ENCODE measurements at regions not wholly inside any gene's neighbourhood (a gene's known extent, or its start where the extent isn't known, plus 50 kb on each side); places are given as distances from the start of the nearest gene placed in this dataset.

GRCh38 chr9:29556317-29556716 lies 1983.0 kb upstream of the C9orf72 start:
- no peak overlapping the region for H3K27ac ChIP-seq

GRCh38 chr9:29556746-29557145 lies 1983.5 kb upstream of the C9orf72 start:
- no peak for TF ChIP-seq POLR2A (IDR thresholded peaks at IDR 0.05)
- TF ChIP-seq, protein P1, sequence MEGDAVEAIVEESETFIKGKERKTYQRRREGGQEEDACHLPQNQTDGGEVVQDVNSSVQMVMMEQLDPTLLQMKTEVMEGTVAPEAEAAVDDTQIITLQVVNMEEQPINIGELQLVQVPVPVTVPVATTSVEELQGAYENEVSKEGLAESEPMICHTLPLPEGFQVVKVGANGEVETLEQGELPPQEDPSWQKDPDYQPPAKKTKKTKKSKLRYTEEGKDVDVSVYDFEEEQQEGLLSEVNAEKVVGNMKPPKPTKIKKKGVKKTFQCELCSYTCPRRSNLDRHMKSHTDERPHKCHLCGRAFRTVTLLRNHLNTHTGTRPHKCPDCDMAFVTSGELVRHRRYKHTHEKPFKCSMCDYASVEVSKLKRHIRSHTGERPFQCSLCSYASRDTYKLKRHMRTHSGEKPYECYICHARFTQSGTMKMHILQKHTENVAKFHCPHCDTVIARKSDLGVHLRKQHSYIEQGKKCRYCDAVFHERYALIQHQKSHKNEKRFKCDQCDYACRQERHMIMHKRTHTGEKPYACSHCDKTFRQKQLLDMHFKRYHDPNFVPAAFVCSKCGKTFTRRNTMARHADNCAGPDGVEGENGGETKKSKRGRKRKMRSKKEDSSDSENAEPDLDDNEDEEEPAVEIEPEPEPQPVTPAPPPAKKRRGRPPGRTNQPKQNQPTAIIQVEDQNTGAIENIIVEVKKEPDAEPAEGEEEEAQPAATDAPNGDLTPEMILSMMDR (IDR thresholded peaks at IDR 0.05): no peak
- Histone ChIP-seq H3K27ac (no peak overlapping the region), H3K4me3 (no peak overlapping the region), H3K27me3 (no peaks in the 10 kb centered on the region), H3K36me3 (ENCODE audit: low read depth, missing control alignments) (no peaks in the 10 kb centered on the region), H3K4me1 (no peaks in the 10 kb centered on the region), H3K9me3 (no peaks in the 10 kb centered on the region)
- intact Hi-C loops (cut with DNase I; ENCODE audit: low total_unique reads): no loop called here
- DNase-seq: no peak
- WGBS, 2 donors: 77 to 91% methylated on average over 2 of the region's 2 CpGs

More at GRCh38 chr9:29556317-29556716, 1983.0 kb upstream of the C9orf72 start:
- Histone ChIP-seq H3K4me3 (no peak overlapping the region), H3K36me3 (ENCODE audit: low read depth, missing control alignments) (no peaks in the 10 kb centered on the region), H3K4me1 (no peaks in the 10 kb centered on the region), H3K9me3 (no peaks in the 10 kb centered on the region), H3K27me3 (no peaks in the 10 kb centered on the region)
- intact Hi-C loops (cut with DNase I; ENCODE audit: low total_unique reads): no loop called here
- TF ChIP-seq, protein P1 (IDR thresholded peaks at IDR 0.05): no peak
- TF ChIP-seq POLR2A (IDR thresholded peaks at IDR 0.05): no peak
- DNase-seq: no peak
- WGBS, 2 donors: 38 to 64% methylated on average over 3 of the region's 3 CpGs

- Histone ChIP-seq H3K9me3 (no peaks in the 10 kb centered on the region), H3K27me3 (no peaks in the 10 kb centered on the region), H3K4me3 (no peak overlapping the region), H3K36me3 (ENCODE audit: low read depth, missing control alignments) (no peaks in the 10 kb centered on the region), H3K4me1 (no peaks in the 10 kb centered on the region), H3K27ac (no peak overlapping the region)
- intact Hi-C loops (cut with DNase I; ENCODE audit: low total_unique reads): no loop called here
- 22 to 29% methylated on average over 1 of the region's 1 CpG for WGBS, 2 donors
- TF ChIP-seq, protein P1 (IDR thresholded peaks at IDR 0.05): no peak
- no peak for TF ChIP-seq POLR2A (IDR thresholded peaks at IDR 0.05)
- no peak for DNase-seq
Measured at GRCh38 chr9:29564564-29564963, 1991.3 kb upstream of the C9orf72 start.

DNA sequence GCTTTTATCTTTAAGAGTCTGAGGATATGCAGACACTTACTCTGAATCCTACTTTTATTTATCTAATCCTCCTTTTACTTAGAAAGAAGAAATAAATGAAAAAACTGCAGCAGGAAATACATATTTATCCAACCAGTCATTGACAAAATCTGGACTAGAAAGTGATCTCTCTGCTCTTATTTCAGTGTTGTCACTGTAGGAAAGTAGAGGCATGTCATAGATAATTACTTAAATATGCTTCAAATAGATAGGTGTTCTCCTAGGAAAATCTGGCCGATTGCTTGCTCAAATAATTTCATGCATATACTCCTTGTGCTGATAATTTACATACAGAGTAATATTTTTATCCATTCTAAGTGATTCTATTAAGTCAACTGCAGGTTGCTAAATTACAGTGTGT lies 2001.9 kb upstream of the C9orf72 start:
- Histone ChIP-seq H3K4me1 (no peaks in the 10 kb centered on the region), H3K27ac (no peak overlapping the region), H3K9me3 (no peaks in the 10 kb centered on the region), H3K27me3 (no peaks in the 10 kb centered on the region), H3K36me3 (ENCODE audit: low read depth, missing control alignments) (no peaks in the 10 kb centered on the region), H3K4me3 (no peak overlapping the region)
- intact Hi-C loops (cut with DNase I; ENCODE audit: low total_unique reads): no loop called here
- DNase-seq: no peak
- 35 to 65% methylated on average over 1 of the region's 1 CpG for WGBS, 2 donors
- TF ChIP-seq, protein P1 (IDR thresholded peaks at IDR 0.05): no peak
- TF ChIP-seq POLR2A (IDR thresholded peaks at IDR 0.05): no peak

DNA sequence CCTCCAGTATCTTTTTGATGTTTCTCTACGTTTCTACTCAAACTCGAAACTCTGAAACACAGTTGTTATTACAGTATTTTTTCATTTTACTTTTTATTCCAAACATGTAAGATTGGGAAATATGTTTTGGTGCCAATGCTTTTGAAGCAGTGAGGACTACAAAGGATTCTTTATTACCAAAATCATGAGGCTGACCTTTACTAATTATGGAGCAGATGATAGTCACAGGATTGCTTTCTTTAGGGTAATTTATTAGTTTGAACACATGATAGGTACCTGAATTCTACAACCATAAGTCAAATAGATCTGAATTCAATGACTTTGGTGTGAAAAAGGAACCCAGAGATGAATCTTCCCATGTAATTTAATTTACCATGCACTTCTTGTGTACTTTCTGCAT lies 2015.1 kb upstream of the C9orf72 start:
- Histone ChIP-seq H3K36me3 (ENCODE audit: low read depth, missing control alignments) (no peaks in the 10 kb centered on the region), H3K4me3 (no peak overlapping the region), H3K4me1 (no peaks in the 10 kb centered on the region), H3K9me3 (no peaks in the 10 kb centered on the region), H3K27me3 (no peaks in the 10 kb centered on the region), H3K27ac (no peak overlapping the region)
- WGBS, 2 donors: 71 to 77% methylated on average over 2 of the region's 2 CpGs
- TF ChIP-seq, protein P1 (IDR thresholded peaks at IDR 0.05): no peak
- no peak for TF ChIP-seq POLR2A (IDR thresholded peaks at IDR 0.05)
- DNase-seq: no peak
- intact Hi-C loops (cut with DNase I; ENCODE audit: low total_unique reads): no loop called here

Measured in testis (tissue), 2 donors.